WERI-Rb-1 (cell line): ENCODE measurements at regions not wholly inside any gene's neighbourhood (a gene's known extent, or its start where the extent isn't known, plus 50 kb on each side); places are given as distances from the start of the nearest gene placed in this dataset.

Experiments
- DNase-seq: peaks from one replicate; pipeline ENCODE4 v3.0.0-alpha.2; 2020
- H3K27ac ChIP-seq: fragments of 250-450 bp; sonication (Bioruptor Pico); 2 replicates; pipeline ENCODE4 v1.5.1; 2020; ENCODE audit warnings: mild to moderate bottlenecking, moderate library complexity
- H3K27me3 ChIP-seq: fragments of 250-450 bp; sonication (Bioruptor Pico); 2 replicates; pipeline ENCODE4 v1.5.1; 2021; ENCODE audit warnings: mild to moderate bottlenecking, low read depth, moderate library complexity; ENCODE audit not compliant: insufficient read depth, severe bottlenecking
- H3K36me3 ChIP-seq: fragments of 250-450 bp; sonication (Bioruptor Pico); 2 replicates; pipeline ENCODE4 v1.5.1; 2020; ENCODE audit warnings: mild to moderate bottlenecking, moderate library complexity
- H3K4me3 ChIP-seq: 2 replicates; pipeline ENCODE4 v1.5.1; 2011; ENCODE audit warnings: low read depth, mild to moderate bottlenecking, control low read depth, low read length
- H3K9me3 ChIP-seq: fragments of 250-450 bp; sonication (Bioruptor Pico); 2 replicates; pipeline ENCODE4 v1.5.1; 2021; ENCODE audit warnings: mild to moderate bottlenecking, moderate library complexity; ENCODE audit not compliant: severe bottlenecking
- TF ChIP-seq, protein P1 (sequence below): IDR thresholded peaks from 2 replicates; pipeline ENCODE4 v1.5.1; 2011; ENCODE audit warnings: low read depth, mild to moderate bottlenecking, control low read depth, inconsistent platforms, low read length

DNA sequence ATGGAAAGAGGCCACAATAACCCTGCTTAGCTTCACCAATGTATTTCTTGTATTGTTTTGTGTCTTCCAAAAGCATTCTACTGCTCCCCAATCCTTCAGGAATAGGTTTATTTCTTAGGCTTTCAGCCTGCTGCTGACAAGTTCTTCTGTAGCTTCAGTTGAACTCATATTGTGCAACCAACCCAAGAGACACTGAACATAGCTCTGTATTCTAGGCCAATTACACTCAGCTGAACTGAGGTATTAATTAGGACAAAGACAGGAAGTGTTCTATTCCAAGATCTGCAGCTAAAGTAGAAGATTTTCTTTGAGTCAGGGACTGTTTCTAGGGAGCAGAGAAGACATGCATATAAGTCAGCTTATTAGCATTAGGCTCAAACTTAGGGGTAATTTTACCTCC is 151.8 kb downstream of the LHFPL1 start:
- DNase-seq = no peak
- no peak overlapping the region for H3K27ac ChIP-seq
- no peaks in the 10 kb centered on the region for H3K9me3 ChIP-seq
- TF ChIP-seq, protein P1, sequence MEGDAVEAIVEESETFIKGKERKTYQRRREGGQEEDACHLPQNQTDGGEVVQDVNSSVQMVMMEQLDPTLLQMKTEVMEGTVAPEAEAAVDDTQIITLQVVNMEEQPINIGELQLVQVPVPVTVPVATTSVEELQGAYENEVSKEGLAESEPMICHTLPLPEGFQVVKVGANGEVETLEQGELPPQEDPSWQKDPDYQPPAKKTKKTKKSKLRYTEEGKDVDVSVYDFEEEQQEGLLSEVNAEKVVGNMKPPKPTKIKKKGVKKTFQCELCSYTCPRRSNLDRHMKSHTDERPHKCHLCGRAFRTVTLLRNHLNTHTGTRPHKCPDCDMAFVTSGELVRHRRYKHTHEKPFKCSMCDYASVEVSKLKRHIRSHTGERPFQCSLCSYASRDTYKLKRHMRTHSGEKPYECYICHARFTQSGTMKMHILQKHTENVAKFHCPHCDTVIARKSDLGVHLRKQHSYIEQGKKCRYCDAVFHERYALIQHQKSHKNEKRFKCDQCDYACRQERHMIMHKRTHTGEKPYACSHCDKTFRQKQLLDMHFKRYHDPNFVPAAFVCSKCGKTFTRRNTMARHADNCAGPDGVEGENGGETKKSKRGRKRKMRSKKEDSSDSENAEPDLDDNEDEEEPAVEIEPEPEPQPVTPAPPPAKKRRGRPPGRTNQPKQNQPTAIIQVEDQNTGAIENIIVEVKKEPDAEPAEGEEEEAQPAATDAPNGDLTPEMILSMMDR = no peak
- no peak overlapping the region for H3K4me3 ChIP-seq
- H3K27me3 ChIP-seq = no peaks in the 10 kb centered on the region
- H3K36me3 ChIP-seq = no peaks in the 10 kb centered on the region

DNA sequence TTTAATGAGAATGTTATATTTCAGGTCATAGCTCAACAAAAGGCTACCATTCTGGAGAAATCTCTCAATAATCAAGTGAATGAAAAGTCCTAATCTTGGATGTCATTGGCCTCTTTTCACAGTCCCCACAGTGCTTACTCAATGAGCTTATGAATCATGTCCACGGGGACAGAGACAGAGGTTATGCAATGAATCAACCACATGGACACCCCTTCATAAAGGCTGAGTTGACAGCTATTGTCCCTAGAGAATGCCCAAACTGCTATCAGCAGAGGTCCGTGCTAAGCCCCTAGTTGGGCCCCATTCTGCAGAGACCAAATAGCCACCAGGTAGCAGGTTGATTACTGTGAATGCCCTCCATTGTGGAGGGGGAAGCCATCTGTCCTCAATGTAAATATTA is 158.1 kb downstream of the LHFPL1 start:
- TF ChIP-seq, protein P1 = no peak
- Histone ChIP-seq H3K4me3 (no peak overlapping the region), H3K27ac (no peak overlapping the region), H3K36me3 (no peaks in the 10 kb centered on the region), H3K9me3 (no peaks in the 10 kb centered on the region), H3K27me3 (no peaks in the 10 kb centered on the region)
- no peak for DNase-seq

DNA sequence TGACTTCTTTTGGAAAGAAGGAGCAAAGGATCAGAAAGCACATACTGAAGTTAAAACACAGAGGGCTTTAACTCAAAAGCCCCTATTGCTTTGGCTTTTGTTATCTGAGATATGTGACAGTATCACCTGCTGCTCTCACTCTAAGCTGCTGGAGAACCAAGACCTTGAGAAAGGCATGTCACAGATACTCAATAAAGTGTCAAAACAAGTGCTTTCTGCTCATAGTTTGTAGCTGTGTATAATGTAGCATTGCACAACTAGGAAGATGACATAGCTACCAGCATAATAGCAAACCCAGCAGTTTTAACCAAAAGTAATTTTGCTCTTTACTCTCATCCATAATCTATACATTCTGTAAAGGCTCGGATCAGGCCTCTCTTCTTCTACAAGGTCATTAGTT is 159.6 kb downstream of the LHFPL1 start:
- Histone ChIP-seq H3K4me3 (no peak overlapping the region), H3K9me3 (no peaks in the 10 kb centered on the region), H3K27ac (no peak overlapping the region), H3K27me3 (no peaks in the 10 kb centered on the region), H3K36me3 (no peaks in the 10 kb centered on the region)
- no peak for DNase-seq
- TF ChIP-seq, protein P1 = no peak

GRCh38 chrX:112513154-112513553 is 166.6 kb downstream of the LHFPL1 start:
- DNase-seq = no peak
- H3K36me3 ChIP-seq = no peaks in the 10 kb centered on the region
- no peaks in the 10 kb centered on the region for H3K27me3 ChIP-seq
- TF ChIP-seq, protein P1 = no peak
- H3K4me3 ChIP-seq = no peak overlapping the region
- H3K27ac ChIP-seq = no peak overlapping the region
- no peaks in the 10 kb centered on the region for H3K9me3 ChIP-seq

DNA sequence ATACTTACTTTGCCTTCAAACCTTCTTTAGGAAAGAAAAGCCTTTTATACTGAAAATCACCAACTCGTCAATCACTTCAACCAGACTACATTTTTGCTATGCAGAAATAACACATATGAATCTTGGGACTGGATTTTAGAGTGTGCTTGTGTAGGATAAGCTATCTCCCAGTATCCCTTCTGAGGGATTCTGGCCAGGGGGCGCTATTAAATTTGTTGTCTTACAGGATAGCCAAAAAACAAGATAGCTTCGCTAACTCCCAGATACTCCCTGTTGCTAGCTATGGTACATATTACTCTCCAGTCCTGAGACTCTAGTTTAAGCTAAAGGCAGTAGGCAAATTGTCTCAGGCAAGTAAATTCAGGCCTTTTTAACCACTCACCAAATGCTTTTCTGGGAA is 167.2 kb downstream of the LHFPL1 start:
- no peaks in the 10 kb centered on the region for H3K36me3 ChIP-seq
- no peak overlapping the region for H3K4me3 ChIP-seq
- peak; percentile 26 for DNase-seq
- TF ChIP-seq, protein P1 = peak; percentile 16; the same call in 1 of the 2 replicates
- no peaks in the 10 kb centered on the region for H3K27me3 ChIP-seq
- no peaks in the 10 kb centered on the region for H3K9me3 ChIP-seq
- H3K27ac ChIP-seq = no peak overlapping the region

DNA sequence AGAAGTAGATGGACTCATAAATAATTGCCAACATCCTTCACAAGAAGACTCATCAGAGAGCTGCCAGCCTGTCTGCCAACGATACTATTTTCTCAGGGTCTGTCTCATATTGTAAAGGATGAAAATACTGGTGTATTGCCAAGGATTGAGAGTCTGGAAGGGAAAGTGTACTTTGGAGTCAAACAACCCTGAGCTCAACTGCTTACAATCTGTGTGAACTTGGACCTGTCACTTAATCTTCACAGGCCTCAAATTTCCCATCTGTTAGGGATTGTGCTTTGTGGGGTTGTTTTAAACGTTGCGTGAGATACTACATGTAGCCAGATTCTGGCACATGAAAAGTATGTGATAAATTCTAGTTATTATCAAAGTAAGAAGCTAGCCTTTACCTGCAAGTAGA is 169.1 kb downstream of the LHFPL1 start:
- no peak for DNase-seq
- TF ChIP-seq, protein P1 = no peak
- no peak overlapping the region for H3K27ac ChIP-seq
- no peaks in the 10 kb centered on the region for H3K9me3 ChIP-seq
- H3K27me3 ChIP-seq = no peaks in the 10 kb centered on the region
- no peak overlapping the region for H3K4me3 ChIP-seq
- no peaks in the 10 kb centered on the region for H3K36me3 ChIP-seq
